ENCODE measurements at regions not wholly inside any gene's neighbourhood (a gene's known extent, or its start where the extent isn't known, plus 50 kb on each side); places are given as distances from the start of the nearest gene placed in this dataset.

GRCh38 chr10:90641731-90642130 is 216.1 kb downstream of the HTR7 start:
- TF ChIP-seq, protein P1, sequence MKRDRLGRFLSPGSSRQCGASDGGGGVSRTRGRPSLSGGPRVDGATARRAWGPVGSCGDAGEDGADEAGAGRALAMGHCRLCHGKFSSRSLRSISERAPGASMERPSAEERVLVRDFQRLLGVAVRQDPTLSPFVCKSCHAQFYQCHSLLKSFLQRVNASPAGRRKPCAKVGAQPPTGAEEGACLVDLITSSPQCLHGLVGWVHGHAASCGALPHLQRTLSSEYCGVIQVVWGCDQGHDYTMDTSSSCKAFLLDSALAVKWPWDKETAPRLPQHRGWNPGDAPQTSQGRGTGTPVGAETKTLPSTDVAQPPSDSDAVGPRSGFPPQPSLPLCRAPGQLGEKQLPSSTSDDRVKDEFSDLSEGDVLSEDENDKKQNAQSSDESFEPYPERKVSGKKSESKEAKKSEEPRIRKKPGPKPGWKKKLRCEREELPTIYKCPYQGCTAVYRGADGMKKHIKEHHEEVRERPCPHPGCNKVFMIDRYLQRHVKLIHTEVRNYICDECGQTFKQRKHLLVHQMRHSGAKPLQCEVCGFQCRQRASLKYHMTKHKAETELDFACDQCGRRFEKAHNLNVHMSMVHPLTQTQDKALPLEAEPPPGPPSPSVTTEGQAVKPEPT (CRISPR knock-in tag; IDR thresholded peaks at IDR 0.05; ENCODE audit: low read depth) = no peak
- TF ChIP-seq ZNF747 (CRISPR knock-in tag; IDR thresholded peaks at IDR 0.05; ENCODE audit: borderline replicate concordance) (no peak), ZNF350 (CRISPR knock-in tag; IDR thresholded peaks at IDR 0.05; ENCODE audit: borderline replicate concordance, low read depth) (no peak), MTF2 (CRISPR knock-in tag; IDR thresholded peaks at IDR 0.05; ENCODE audit: borderline replicate concordance) (no peak)
- TF ChIP-seq, protein P2, sequence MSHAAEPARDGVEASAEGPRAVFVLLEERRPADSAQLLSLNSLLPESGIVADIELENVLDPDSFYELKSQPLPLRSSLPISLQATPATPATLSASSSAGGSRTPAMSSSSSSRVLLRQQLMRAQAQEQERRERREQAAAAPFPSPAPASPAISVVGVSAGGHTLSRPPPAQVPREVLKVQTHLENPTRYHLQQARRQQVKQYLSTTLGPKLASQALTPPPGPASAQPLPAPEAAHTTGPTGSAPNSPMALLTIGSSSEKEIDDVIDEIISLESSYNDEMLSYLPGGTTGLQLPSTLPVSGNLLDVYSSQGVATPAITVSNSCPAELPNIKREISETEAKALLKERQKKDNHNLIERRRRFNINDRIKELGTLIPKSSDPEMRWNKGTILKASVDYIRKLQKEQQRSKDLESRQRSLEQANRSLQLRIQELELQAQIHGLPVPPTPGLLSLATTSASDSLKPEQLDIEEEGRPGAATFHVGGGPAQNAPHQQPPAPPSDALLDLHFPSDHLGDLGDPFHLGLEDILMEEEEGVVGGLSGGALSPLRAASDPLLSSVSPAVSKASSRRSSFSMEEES (CRISPR knock-in tag; IDR thresholded peaks at IDR 0.05) = no peak

All from HepG2 (cell line).